ENCODE measurements at regions not wholly inside any gene's neighbourhood (a gene's known extent, or its start where the extent isn't known, plus 50 kb on each side); places are given as distances from the start of the nearest gene placed in this dataset.

DNA sequence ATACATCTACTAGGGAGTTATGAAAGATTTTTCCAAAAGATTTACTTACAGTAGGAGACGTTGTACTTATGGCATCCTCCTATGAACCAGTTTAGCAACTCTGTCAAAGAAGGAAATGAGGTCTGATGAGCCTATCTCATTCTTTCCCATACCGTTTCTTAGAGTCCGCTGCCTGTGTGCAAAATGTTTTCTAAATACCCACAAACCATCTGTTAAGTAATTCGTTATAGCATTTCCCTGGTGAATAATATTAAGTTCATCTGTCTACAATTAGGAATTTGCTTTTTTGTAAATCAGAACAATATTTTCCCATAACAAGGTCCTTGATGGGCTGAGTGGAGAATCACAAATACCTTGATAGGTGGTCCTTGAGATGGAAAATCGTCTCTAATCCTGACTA is 178.8 kb upstream of the TMTC4 start:
- ChIA-PET CTCF (no interaction called here), RAD21 (ENCODE audit: low non-redundant PET in 1 of 2, low total read pairs in 2 of 2, uncharacterized antibody in 2 of 2, unreplicated experiment in 2 of 2) (no interaction called here), POLR2A (no interaction called here)
- no peak for DNase-seq (ENCODE audit: low read depth, low spot score)
- no peak overlapping the region for H3K27ac ChIP-seq (ENCODE audit: low read depth, low read length)
- no peaks in the 10 kb centered on the region for H3K36me3 ChIP-seq (ENCODE audit: control insufficient read depth in 1 of 2, insufficient read depth in 2 of 2, low read length in 2 of 2)
- H3K4me1 ChIP-seq (ENCODE audit: control insufficient read depth in 1 of 2, insufficient read depth in 2 of 2, low read length in 2 of 2), result no peaks in the 10 kb centered on the region
- TF ChIP-seq POLR2A (IDR thresholded peaks at IDR 0.05; ENCODE audit: borderline replicate concordance, extremely low read depth, insufficient read depth, insufficient read length) (no peak), ZFX (IDR thresholded peaks at IDR 0.05) (no peak)
- TF ChIP-seq, protein P1, sequence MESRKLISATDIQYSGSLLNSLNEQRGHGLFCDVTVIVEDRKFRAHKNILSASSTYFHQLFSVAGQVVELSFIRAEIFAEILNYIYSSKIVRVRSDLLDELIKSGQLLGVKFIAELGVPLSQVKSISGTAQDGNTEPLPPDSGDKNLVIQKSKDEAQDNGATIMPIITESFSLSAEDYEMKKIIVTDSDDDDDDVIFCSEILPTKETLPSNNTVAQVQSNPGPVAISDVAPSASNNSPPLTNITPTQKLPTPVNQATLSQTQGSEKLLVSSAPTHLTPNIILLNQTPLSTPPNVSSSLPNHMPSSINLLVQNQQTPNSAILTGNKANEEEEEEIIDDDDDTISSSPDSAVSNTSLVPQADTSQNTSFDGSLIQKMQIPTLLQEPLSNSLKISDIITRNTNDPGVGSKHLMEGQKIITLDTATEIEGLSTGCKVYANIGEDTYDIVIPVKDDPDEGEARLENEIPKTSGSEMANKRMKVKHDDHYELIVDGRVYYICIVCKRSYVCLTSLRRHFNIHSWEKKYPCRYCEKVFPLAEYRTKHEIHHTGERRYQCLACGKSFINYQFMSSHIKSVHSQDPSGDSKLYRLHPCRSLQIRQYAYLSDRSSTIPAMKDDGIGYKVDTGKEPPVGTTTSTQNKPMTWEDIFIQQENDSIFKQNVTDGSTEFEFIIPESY (IDR thresholded peaks at IDR 0.05; ENCODE audit: extremely low read depth, insufficient replicate concordance, low read length), result no peak
- no peak overlapping the region for H3K9ac ChIP-seq (ENCODE audit: low read length)
- H3K9me3 ChIP-seq (ENCODE audit: control insufficient read depth in 1 of 2, insufficient read depth in 1 of 2, low read depth in 1 of 2, low read length in 2 of 2), result no peaks in the 10 kb centered on the region
- H3K4me2 ChIP-seq (ENCODE audit: low read length), result no peak overlapping the region
- intact Hi-C loops (cut with micrococcal nuclease), result no loop called here
- no TSS peak for BruUV-seq (replicated peaks)
- H3K27me3 ChIP-seq (ENCODE audit: insufficient read depth, low read length), result peaks cover 30% of the 10 kb centered on the region
- no peak overlapping the region for H2AFZ ChIP-seq (ENCODE audit: low read depth, low read length, poor library complexity, severe bottlenecking)
- H3K9me2 ChIP-seq (ENCODE audit: insufficient read depth), result no peaks in the 10 kb centered on the region
- no peak for ATAC-seq
- H3K79me2 ChIP-seq (ENCODE audit: insufficient read depth, low read length), result no peaks in the 10 kb centered on the region
- no peaks in the 10 kb centered on the region for H4K20me1 ChIP-seq (ENCODE audit: insufficient read depth)
- H3K4me3 ChIP-seq (replicated peaks in 1 of 2; ENCODE audit: low read depth in 1 of 2, low read length in 2 of 2), result no peak overlapping the region

DNA sequence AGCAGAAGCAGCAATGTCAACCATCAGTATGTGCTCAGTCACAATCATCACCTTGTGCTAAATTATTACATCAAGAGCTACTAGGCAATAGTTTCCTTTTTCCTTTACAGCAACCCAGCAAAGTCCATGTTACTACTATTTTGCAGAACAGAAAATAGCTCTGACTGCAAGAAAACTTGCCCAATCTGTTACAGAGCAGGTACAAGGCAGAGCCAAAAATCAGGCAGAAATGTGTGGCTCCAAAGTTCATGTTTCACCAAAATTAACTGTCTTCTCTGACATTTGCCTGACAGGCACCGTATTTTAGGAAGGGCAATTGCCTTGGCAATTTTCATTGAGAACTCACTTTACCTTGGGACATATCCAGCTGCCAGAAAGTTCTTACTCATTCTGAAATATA is 177.6 kb upstream of the TMTC4 start:
- RAD21 ChIA-PET (ENCODE audit: low non-redundant PET in 1 of 2, low total read pairs in 2 of 2, uncharacterized antibody in 2 of 2, unreplicated experiment in 2 of 2), result no interaction called here
- TF ChIP-seq POLR2A (IDR thresholded peaks at IDR 0.05; ENCODE audit: borderline replicate concordance, extremely low read depth, insufficient read depth, insufficient read length), result no peak
- CTCF ChIA-PET, result no interaction called here
- no peaks in the 10 kb centered on the region for H3K36me3 ChIP-seq (ENCODE audit: control insufficient read depth in 1 of 2, insufficient read depth in 2 of 2, low read length in 2 of 2)
- DNase-seq (ENCODE audit: low read depth, low spot score), result no peak
- no peaks in the 10 kb centered on the region for H3K9me3 ChIP-seq (ENCODE audit: control insufficient read depth in 1 of 2, insufficient read depth in 1 of 2, low read depth in 1 of 2, low read length in 2 of 2)
- H2AFZ ChIP-seq (ENCODE audit: low read depth, low read length, poor library complexity, severe bottlenecking), result no peak overlapping the region
- no peaks in the 10 kb centered on the region for H3K9me2 ChIP-seq (ENCODE audit: insufficient read depth)
- POLR2A ChIA-PET, result no interaction called here
- no peak overlapping the region for H3K4me2 ChIP-seq (ENCODE audit: low read length)
- H4K20me1 ChIP-seq (ENCODE audit: insufficient read depth), result no peaks in the 10 kb centered on the region
- BruUV-seq (replicated peaks), result no TSS peak
- peaks cover 30% of the 10 kb centered on the region for H3K27me3 ChIP-seq (ENCODE audit: insufficient read depth, low read length)
- H3K4me3 ChIP-seq (replicated peaks in 1 of 2; ENCODE audit: low read depth in 1 of 2, low read length in 2 of 2), result no peak overlapping the region
- H3K27ac ChIP-seq (ENCODE audit: low read depth, low read length), result no peak overlapping the region
- H3K4me1 ChIP-seq (ENCODE audit: control insufficient read depth in 1 of 2, insufficient read depth in 2 of 2, low read length in 2 of 2), result no peaks in the 10 kb centered on the region
- no peak overlapping the region for H3K9ac ChIP-seq (ENCODE audit: low read length)
- no peaks in the 10 kb centered on the region for H3K79me2 ChIP-seq (ENCODE audit: insufficient read depth, low read length)
- ATAC-seq, result no peak
- intact Hi-C loops (cut with micrococcal nuclease), result no loop called here

Measured in HCT116 (cell line).